GM19395 (cell line): ENCODE measurements at regions not wholly inside any gene's neighbourhood (a gene's known extent, or its start where the extent isn't known, plus 50 kb on each side); places are given as distances from the start of the nearest gene placed in this dataset.
"Not testable (repeated sequence)": the region's sequence is repeated elsewhere in the genome, so short reads cannot be mapped to it uniquely, and the experiment has no call there.

Experiments used
- ATAC-seq: cut with Tn5 transposase; IDR thresholded peaks from one replicate; pipeline ENCODE4 v1.9.1; 2021; ENCODE audit warnings: mild to moderate bottlenecking, moderate library complexity; ENCODE audit not compliant: unreplicated experiment

- no peak for ATAC-seq
These were observed 119.0 kb downstream of the JRKL start for GRCh38 chr11:96508861-96509260.

- no peak for ATAC-seq
These were observed 131.1 kb downstream of the JRKL start for GRCh38 chr11:96520939-96521338.

- ATAC-seq: no peak
These were observed 133.8 kb downstream of the JRKL start for GRCh38 chr11:96523656-96524055.

DNA sequence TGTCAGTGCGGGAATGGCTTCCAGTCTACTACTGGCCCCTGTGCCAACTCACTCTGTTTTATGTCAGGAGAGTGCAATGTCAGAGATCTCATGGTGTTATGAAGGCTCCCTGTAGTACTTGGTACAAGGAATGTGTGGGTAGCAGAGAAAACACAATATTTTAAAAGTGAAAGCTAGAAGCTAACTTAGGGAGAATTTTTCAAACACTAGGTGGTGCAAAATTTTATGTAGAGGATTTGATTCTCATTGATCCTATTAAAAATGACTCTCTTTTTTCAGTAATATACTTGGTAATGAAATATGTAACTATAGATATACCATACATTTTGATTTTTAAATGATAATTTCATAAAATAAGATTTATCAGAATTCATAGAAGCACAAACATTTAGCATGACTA lies 134.7 kb downstream of the JRKL start:
- no peak for ATAC-seq

- no peak for ATAC-seq
These were observed 140.7 kb downstream of the JRKL start for GRCh38 chr11:96530473-96530872.

DNA sequence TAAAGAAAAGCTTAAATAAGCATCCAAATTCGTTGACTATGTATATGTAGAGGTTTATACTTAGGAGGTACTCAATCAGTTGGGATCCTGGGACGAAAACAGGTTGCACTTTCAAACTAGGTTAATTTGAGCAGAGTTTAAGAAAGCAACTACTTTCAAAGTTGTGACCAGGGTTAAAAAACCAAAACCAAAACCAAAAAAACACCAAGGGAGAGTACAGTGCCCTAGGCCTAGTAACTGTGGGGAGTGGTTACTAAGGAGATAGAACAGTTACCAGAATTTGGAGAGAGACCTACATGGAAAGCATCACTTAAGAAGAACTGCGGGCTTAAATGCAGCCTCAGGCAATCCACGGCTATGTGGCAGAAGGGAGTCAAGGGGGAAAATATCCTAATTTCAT lies 148.3 kb downstream of the JRKL start:
- ATAC-seq: peak; percentile 72

DNA sequence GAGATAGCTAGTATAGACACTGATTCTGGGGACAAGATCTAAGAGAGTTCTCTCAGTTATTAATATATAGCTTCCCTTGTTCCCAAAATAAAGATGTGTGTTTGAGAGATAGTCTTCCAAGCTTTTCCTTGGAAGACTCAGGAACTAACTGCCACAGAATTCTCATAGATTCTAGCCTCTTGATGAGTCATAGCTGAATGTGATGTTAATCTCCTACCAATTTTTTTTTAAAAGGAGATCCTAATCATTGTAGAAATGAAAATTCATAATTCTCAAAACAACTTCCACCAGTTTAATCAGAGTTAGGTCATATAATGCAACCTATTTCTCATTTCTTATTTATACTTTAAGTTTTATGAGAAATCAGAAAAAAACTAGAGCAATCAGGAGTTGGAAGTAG lies 148.8 kb downstream of the JRKL start:
- ATAC-seq: no peak

DNA sequence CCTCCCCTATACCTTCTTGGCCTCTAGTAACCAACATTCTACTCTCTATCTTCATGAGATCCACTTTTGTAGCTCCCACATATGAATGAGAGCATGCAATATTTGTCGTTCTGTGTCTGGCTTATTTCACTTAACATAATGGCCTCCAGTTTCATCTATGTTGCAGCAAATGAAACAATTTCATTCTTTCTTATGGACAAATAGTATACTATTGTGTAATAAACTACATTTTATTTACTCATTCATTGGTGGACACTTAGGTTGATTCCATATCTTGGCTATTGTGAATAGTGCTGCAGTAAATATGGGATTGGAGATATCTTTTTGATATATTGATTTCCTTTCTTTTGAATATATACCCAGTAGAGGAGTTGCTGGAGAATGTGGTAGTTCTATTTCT lies 151.1 kb downstream of the JRKL start:
- no peak for ATAC-seq

DNA sequence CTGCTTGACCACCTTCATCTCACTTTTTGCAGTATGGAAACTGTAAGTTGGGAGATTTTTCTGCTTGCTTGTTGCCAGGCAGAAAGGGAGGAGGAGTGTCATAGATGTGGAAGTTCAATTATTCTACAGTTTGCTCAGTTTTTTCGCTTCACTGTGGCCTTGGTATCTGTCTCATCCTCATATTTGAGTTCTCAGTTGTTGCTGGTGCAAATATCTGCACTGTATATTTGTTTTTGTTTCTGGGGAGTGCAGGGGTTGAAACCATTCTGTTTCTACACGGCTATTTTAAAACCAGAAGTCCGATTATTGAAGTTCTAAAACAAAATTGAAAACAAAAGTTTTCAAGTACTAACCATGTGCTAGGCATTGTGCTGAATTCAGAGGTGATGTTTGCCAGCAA lies 153.4 kb downstream of the JRKL start:
- ATAC-seq: no peak

DNA sequence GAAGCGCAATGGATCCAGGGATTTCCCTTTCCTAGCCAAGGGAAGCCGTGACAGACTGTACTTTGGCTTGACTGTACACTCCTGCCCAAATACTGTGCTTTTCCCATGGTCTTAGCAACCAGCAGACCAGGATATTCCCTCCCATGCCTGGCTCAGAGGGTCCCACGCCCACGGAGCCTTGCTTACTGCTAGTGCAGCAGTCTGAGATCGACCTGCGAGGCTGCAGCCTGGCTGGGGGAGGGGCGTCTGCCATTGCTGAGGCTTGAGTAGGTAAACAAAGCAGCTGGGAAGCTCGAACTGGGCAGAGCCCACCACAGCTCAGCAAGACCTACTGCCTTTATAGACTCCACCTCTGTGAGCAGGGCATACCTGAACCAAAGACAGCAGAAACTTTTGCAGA lies 155.4 kb downstream of the JRKL start:
- not testable (repeated sequence) for ATAC-seq

- ATAC-seq: no peak
These were observed 161.3 kb downstream of the JRKL start for GRCh38 chr11:96551136-96551535.

- ATAC-seq: no peak
These were observed 164.5 kb downstream of the JRKL start for GRCh38 chr11:96554236-96554820.

GRCh38 chr11:96555826-96556225 lies 166.0 kb downstream of the JRKL start:
- not testable (repeated sequence) for ATAC-seq

DNA sequence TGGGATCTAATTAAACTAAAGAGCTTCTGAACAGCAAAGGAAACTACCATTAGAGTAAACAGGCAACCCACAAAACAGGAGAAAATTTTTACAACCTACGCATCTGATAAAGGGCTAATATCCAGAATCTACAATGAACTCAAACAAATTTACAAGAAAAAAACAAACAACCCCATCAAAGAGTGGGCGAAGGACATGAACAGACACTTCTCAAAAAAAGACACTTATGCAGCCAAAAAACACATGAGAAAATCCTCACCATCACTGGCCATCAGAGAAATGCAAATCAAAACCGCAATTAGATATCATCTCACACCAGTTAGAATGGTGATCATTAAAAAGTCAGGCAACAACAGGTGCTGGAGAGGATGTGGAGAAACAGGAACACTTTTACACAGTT lies 170.9 kb downstream of the JRKL start:
- not testable (repeated sequence) for ATAC-seq

- no peak for ATAC-seq
These were observed 177.4 kb downstream of the JRKL start for GRCh38 chr11:96567176-96567575.

DNA sequence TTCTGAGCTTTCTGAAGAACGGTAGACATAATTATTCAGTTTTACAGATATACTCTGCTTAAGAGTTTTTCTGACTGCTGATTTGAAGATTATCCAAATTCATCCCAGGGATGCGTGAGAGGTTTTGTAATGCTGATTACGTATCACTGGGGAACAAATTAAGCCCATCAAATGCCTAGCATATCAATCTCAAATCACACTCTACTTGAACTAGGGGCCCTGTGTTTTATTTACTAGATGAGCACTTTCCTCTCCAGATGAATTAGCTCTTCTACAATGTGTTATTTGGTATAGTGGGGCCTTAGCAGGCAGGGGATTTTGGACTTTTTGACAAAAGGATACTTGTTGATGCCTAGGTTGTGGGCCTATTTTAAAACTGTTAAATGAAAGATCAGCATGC lies 177.9 kb downstream of the JRKL start:
- ATAC-seq: no peak

DNA sequence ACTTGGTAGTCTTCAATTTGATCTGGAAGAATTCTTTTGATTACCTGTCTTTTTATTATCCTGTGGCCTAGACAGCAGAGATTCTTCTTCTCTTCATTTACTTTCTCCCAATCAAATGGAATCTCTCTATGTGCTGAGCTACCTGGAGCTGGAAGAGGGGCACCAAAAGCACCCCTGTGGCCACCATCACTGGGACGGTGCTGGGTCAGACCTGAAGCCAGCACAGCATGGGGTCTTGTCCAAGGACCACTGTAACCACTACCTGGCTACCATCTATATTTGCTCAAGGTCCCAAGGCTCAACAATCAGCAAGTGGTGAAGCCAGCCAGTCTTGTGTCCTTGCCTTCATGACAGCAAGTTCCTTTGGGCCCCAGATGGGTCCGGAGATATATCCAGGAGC lies 186.6 kb downstream of the JRKL start:
- ATAC-seq: no peak

DNA sequence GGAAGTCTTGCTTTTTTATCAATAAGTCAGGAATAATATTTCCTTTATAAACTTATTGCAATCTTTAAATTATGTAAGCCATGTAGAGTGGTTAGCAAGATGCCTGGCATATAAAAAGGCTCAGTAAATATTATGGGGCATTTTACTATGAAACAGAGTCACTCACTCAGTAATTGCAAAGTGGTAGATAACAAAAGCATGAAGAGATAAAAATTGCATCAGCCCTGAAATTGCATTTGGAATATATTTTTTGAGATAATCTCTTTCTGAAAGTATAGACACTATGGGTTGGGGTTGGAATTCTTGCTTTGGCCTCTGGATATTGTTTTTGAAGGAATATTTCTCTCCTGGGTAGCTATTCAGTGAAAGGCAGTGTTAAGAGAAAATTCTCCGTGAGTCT lies 188.6 kb downstream of the JRKL start:
- ATAC-seq: no peak

GRCh38 chr11:96579656-96580055 lies 189.8 kb downstream of the JRKL start:
- ATAC-seq: no peak

DNA sequence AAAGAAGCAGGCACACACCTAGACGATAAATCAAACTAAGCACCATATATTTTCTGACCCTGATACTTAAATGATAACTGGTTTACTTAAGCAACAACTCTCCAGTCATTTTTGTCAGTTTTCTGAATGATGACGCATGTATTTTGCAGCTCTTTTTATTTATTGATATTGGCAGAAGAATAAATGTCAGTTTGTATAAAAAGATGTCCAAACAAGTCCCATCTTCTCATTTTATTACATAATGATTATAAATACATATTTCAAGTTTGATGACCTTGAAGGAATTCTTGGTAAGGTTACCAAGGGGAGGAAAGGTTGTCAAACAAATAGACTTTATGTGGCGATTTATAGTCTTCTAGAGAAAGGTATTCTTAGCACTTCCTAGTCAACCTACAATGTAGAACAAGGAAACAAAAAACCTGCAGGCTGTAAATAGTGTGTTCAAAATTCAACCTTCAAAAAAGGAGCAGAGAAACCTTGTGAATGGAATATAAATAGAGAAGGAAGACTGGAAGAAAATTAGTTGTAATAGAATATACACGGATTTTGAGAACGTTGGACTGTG lies 190.7 kb downstream of the JRKL start:
- ATAC-seq: no peak

- not testable (repeated sequence) for ATAC-seq
These were observed 196.4 kb downstream of the JRKL start for GRCh38 chr11:96585944-96586880.

GRCh38 chr11:96588793-96589192 lies 199.0 kb downstream of the JRKL start:
- not testable (repeated sequence) for ATAC-seq
